GM12878 (cell line): ENCODE measurements at regions not wholly inside any gene's neighbourhood (a gene's known extent, or its start where the extent isn't known, plus 50 kb on each side); places are given as distances from the start of the nearest gene placed in this dataset.

ENCODE experiments used
- ATAC-seq: fragments of 200-7000 bp; cut with Tn5 transposase; 3 replicates; pipeline ENCODE4 v1.9.1; 2020; ENCODE audit warnings: mild to moderate bottlenecking, moderate library complexity
- BruUV-seq: library from RNA; stranded (reverse); fragments of 400-500 nt; replicated peaks from 2 replicates; lab custom pipeline; 2021; lab: Mats Ljungman, UMichigan
- CTCF ChIA-PET: fragments of 300-600 bp; sonication (Branson Sonifier 250); formaldehyde crosslinking; extraction: SDS; loops from one replicate; lab custom pipeline; 2021; ENCODE audit warnings: inconsistent platforms; lab: Yijun Ruan, JAX
- POLR2A ChIA-PET: fragments of 350-600 bp; formaldehyde crosslinking; extraction: SDS; loops from one replicate; lab custom pipeline; 2021; ENCODE audit warnings: inconsistent platforms; lab: Charles Lee
- RAD21 ChIA-PET: fragments of 300-600 bp; sonication (Branson Sonifier 250); formaldehyde crosslinking; loops from one replicate; lab custom pipeline; 2023; ENCODE audit warnings: antibody characterized with exemption; ENCODE audit not compliant: unreplicated experiment; lab: Charles Lee
- SMC1A ChIA-PET: fragments of 300-600 bp; sonication (Branson Sonifier 250); formaldehyde crosslinking; loops from one replicate; lab custom pipeline; 2023; ENCODE audit not compliant: unreplicated experiment, uncharacterized antibody; lab: Charles Lee
- DNase-seq: peaks from one replicate; pipeline ENCODE4 v3.0.0-alpha.2; 2011; ENCODE audit warnings: low read depth, low spot score
- FAIRE-seq: peaks from 3 replicates; lab custom pipeline; 2011; peaks lifted over from hg19 to GRCh38; lab: Jason Lieb, UNC
- H2AFZ ChIP-seq: 2 replicates; pipeline ENCODE4 v1.6.0; 2011; ENCODE audit warnings: low read depth, low read length, control low read depth; ENCODE audit not compliant: control insufficient read depth
- H3K27ac ChIP-seq: 2 replicates; pipeline ENCODE4 v1.5.1; 2011; ENCODE audit warnings: control low read depth; ENCODE audit not compliant: control insufficient read depth, insufficient read depth
- H3K27me3 ChIP-seq, 2 experiments: replicated peaks in 1 of 2; 2 replicates each; pipeline versions ENCODE4 v1.6.0 to v1.6.1; 2011; ENCODE audit warnings: low read length in 1 of 2; ENCODE audit not compliant: control insufficient read depth in 2 of 2, insufficient read depth in 2 of 2
- H3K36me3 ChIP-seq, 2 experiments: 2 replicates each; pipeline ENCODE4 v1.5.1; 2011; ENCODE audit warnings: low read length in 1 of 2; ENCODE audit not compliant: control insufficient read depth in 2 of 2, insufficient read depth in 2 of 2
- H3K4me1 ChIP-seq: 2 replicates; pipeline ENCODE4 v1.6.1; 2011; ENCODE audit warnings: mild to moderate bottlenecking, low read length, moderate library complexity, mixed read lengths; ENCODE audit not compliant: control insufficient read depth, insufficient read depth
- H3K4me2 ChIP-seq: 2 replicates; pipeline ENCODE4 v1.6.0; 2011; ENCODE audit warnings: control low read depth; ENCODE audit not compliant: control insufficient read depth, insufficient read depth
- H3K4me3 ChIP-seq: fragments of 200-600 bp; sonication (generic); 2 replicates; pipeline ENCODE4 v1.5.1; 2016
- H3K79me2 ChIP-seq: 2 replicates; pipeline ENCODE4 v1.6.0; 2011; ENCODE audit warnings: low read length; ENCODE audit not compliant: control insufficient read depth, insufficient read depth
- H3K9ac ChIP-seq: 2 replicates; pipeline ENCODE4 v1.8.0; 2011; ENCODE audit warnings: low read length, control low read depth, mixed read lengths; ENCODE audit not compliant: control insufficient read depth, insufficient read depth
- H3K9me3 ChIP-seq: replicated peaks from 3 replicates; pipeline ENCODE4 v1.5.1; 2011; ENCODE audit warnings: mild to moderate bottlenecking, low read length; ENCODE audit not compliant: control insufficient read depth, insufficient read depth
- H4K20me1 ChIP-seq: 2 replicates; pipeline ENCODE4 v1.6.0; 2011; ENCODE audit not compliant: control insufficient read depth, insufficient read depth
- BCL11A ChIP-seq: IDR thresholded peaks from 2 replicates; pipeline ENCODE4 v1.6.1; 2011; ENCODE audit warnings: low read depth, low read length
- GATAD2B ChIP-seq: fragments of 450-650 bp; conservative IDR thresholded peaks from 2 replicates; pipeline ENCODE4 v1.6.1; 2017; ENCODE audit warnings: low read depth, mild to moderate bottlenecking, moderate library complexity
- MXI1 ChIP-seq: fragments of 150-350 bp; IDR thresholded peaks from 2 replicates; pipeline ENCODE4 v1.6.1; 2011; ENCODE audit warnings: low read depth, mild to moderate bottlenecking, inconsistent platforms, low read length, improper control_type of control experiment
- NFIC ChIP-seq: IDR thresholded peaks from 2 replicates; pipeline ENCODE4 v1.6.1; 2012; ENCODE audit warnings: low read depth, mild to moderate bottlenecking, inconsistent platforms, low read length, moderate library complexity
- NFXL1 ChIP-seq: fragments of 450-650 bp; IDR thresholded peaks from 2 replicates; pipeline ENCODE4 v1.6.1; 2017; ENCODE audit warnings: antibody characterized with exemption, mild to moderate bottlenecking, borderline replicate concordance
- NR2F1 ChIP-seq: fragments of 450-650 bp; conservative IDR thresholded peaks from 2 replicates; pipeline ENCODE4 v1.6.1; 2017; ENCODE audit warnings: mild to moderate bottlenecking
- PAX5 ChIP-seq: IDR thresholded peaks from 2 replicates; pipeline ENCODE4 v1.6.1; 2011; ENCODE audit warnings: low read depth, low read length, borderline replicate concordance
- RBBP5 ChIP-seq: fragments of 200-600 bp; sonication (generic); conservative IDR thresholded peaks from 2 replicates; pipeline ENCODE4 v1.6.1; 2016
- SREBF1 ChIP-seq: IDR thresholded peaks from 2 replicates; pipeline ENCODE4 v1.6.1; 2012; ENCODE audit warnings: mild to moderate bottlenecking, low read length
- TAF1 ChIP-seq: IDR thresholded peaks from 2 replicates; pipeline ENCODE4 v1.6.1; 2011; ENCODE audit warnings: mild to moderate bottlenecking, low read depth, low read length, borderline replicate concordance
- ZNF207 ChIP-seq: fragments of 450-650 bp; IDR thresholded peaks from 2 replicates; pipeline ENCODE4 v1.6.1; 2014; ENCODE audit warnings: antibody characterized with exemption, mild to moderate bottlenecking, borderline replicate concordance
- ZNF622 ChIP-seq: fragments of 450-650 bp; IDR thresholded peaks from 2 replicates; pipeline ENCODE4 v1.6.1; 2017; ENCODE audit warnings: mild to moderate bottlenecking, inconsistent platforms
- WGBS: methylation state at CpG from one replicate; pipeline ENCODE4 v1.1.6; 2016; ENCODE audit warnings: low lambda C conversion rate; ENCODE audit not compliant: insufficient replicate concordance, insufficient coverage; ENCODE audit errors: missing lambda C conversion rate; 5-methylcytosine and 5-hydroxymethylcytosine counted together
- in situ Hi-C: fragments of 300-500 bp; cut with MboI; formaldehyde crosslinking; loops from 9 replicates; pipeline ENCODE4 v1.14.3; 2018; ENCODE audit warnings: mixed read lengths
- intact Hi-C: fragments of 100-400 bp; cut with micrococcal nuclease; formaldehyde crosslinking; loops from one replicate; pipeline ENCODE4 v1.14.2; 2022; ENCODE audit not compliant: unreplicated experiment
- TF ChIP-seq, protein P1 (sequence below): fragments of 450-650 bp; IDR thresholded peaks from 2 replicates; pipeline ENCODE4 v1.6.1; 2018; ENCODE audit warnings: borderline replicate concordance, mild to moderate bottlenecking; ENCODE audit not compliant: partially characterized antibody
- TF ChIP-seq, protein P2 (sequence below): IDR thresholded peaks from 2 replicates; pipeline ENCODE4 v1.6.1; 2011; ENCODE audit warnings: borderline replicate concordance, low read depth, mild to moderate bottlenecking, moderate library complexity, mixed read lengths, low read length; ENCODE audit not compliant: insufficient read depth; ENCODE audit errors: extremely low read length
- TF ChIP-seq, protein P3 (sequence below): fragments of 450-650 bp; formaldehyde crosslinking; IDR thresholded peaks from 2 replicates; pipeline ENCODE4 v1.4.0; 2022; ENCODE audit warnings: mild to moderate bottlenecking, moderate library complexity
- TF ChIP-seq, protein P4 (sequence below): fragments of 450-650 bp; IDR thresholded peaks from 2 replicates; pipeline ENCODE4 v1.6.1; 2017; ENCODE audit warnings: borderline replicate concordance

DNA sequence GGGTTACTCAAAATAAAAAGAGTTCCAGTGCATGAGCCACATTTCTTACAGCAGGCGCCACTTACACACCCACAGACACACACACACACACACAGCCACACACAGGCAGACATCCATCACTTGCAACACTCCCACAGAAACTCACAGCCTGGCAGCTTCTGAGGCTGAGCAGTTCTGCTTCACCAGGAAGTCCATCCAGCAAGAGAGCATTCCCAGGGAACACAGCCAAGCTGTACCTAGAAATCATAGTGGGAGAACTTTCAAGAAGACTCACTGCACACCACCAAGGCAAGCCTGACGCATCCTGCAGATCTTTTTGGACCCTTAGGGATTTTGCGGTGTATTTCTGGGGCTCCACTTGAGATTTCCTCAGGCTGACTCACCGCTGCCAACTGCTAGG, 140.9 kb upstream of the WSB1 start:
- intact Hi-C loops: no loop called here
- no peak overlapping the region for H3K4me3 ChIP-seq
- H3K9ac ChIP-seq: no peak overlapping the region
- 65% methylated on average over 4 of the region's 4 CpGs for WGBS
- in situ Hi-C loops: no loop called here
- ChIA-PET RAD21 (no interaction called here), SMC1A (no interaction called here), CTCF (interaction anchor here (0.6 kb wide), 1 partner anchor 502 kb away, joined by 3 read pairs; no protein-coding TSS in a partner anchor), POLR2A (no interaction called here)
- no TSS peak for BruUV-seq
- H3K4me1 ChIP-seq: no peaks in the 10 kb centered on the region
- no peaks in the 10 kb centered on the region for H3K79me2 ChIP-seq
- H3K36me3 ChIP-seq: no peaks in the 10 kb centered on the region
- H2AFZ ChIP-seq: no peak overlapping the region
- no peak overlapping the region for H3K4me2 ChIP-seq
- ATAC-seq: no peak
- no peaks in the 10 kb centered on the region; the same call in 2 of the 3 replicates for H3K9me3 ChIP-seq
- no peaks in the 10 kb centered on the region for H4K20me1 ChIP-seq
- DNase-seq: no peak
- no peaks in the 10 kb centered on the region for H3K27me3 ChIP-seq
- FAIRE-seq: no peak
- no peak overlapping the region for H3K27ac ChIP-seq
- TF ChIP-seq GATAD2B (no peak), TAF1 (no peak), BCL11A (no peak), ZNF622 (no peak), RBBP5 (no peak), PAX5 (no peak), MXI1 (no peak), SREBF1 (no peak), ZNF207 (no peak), NFIC (no peak), NR2F1 (no peak), NFXL1 (no peak)
- TF ChIP-seq, protein P1, sequence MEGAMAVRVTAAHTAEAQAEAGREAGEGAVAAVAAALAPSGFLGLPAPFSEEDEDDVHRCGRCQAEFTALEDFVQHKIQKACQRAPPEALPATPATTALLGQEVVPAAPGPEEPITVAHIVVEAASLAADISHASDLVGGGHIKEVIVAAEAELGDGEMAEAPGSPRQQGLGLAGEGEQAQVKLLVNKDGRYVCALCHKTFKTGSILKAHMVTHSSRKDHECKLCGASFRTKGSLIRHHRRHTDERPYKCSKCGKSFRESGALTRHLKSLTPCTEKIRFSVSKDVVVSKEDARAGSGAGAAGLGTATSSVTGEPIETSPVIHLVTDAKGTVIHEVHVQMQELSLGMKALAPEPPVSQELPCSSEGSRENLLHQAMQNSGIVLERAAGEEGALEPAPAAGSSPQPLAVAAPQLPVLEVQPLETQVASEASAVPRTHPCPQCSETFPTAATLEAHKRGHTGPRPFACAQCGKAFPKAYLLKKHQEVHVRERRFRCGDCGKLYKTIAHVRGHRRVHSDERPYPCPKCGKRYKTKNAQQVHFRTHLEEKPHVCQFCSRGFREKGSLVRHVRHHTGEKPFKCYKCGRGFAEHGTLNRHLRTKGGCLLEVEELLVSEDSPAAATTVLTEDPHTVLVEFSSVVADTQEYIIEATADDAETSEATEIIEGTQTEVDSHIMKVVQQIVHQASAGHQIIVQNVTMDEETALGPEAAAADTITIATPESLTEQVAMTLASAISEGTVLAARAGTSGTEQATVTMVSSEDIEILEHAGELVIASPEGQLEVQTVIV: no peak
- TF ChIP-seq, protein P2, sequence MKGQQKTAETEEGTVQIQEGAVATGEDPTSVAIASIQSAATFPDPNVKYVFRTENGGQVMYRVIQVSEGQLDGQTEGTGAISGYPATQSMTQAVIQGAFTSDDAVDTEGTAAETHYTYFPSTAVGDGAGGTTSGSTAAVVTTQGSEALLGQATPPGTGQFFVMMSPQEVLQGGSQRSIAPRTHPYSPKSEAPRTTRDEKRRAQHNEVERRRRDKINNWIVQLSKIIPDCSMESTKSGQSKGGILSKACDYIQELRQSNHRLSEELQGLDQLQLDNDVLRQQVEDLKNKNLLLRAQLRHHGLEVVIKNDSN: no peak
- TF ChIP-seq, protein P3, sequence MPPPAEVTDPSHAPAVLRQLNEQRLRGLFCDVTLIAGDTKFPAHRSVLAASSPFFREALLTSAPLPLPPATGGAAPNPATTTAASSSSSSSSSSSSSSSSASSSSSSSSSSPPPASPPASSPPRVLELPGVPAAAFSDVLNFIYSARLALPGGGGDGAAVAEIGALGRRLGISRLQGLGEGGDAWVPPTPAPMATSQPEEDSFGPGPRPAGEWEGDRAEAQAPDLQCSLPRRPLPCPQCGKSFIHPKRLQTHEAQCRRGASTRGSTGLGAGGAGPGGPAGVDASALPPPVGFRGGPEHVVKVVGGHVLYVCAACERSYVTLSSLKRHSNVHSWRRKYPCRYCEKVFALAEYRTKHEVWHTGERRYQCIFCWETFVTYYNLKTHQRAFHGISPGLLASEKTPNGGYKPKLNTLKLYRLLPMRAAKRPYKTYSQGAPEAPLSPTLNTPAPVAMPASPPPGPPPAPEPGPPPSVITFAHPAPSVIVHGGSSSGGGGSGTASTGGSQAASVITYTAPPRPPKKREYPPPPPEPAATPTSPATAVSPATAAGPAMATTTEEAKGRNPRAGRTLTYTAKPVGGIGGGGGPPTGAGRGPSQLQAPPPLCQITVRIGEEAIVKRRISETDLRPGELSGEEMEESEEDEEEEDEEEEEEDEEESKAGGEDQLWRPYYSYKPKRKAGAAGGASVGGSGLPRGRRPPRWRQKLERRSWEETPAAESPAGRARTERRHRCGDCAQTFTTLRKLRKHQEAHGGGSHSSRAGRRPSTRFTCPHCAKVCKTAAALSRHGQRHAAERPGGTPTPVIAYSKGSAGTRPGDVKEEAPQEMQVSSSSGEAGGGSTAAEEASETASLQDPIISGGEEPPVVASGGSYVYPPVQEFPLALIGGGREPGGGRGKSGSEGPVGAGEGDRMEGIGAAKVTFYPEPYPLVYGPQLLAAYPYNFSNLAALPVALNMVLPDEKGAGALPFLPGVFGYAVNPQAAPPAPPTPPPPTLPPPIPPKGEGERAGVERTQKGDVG (CRISPR knock-in tag): no peak
- TF ChIP-seq, protein P4, sequence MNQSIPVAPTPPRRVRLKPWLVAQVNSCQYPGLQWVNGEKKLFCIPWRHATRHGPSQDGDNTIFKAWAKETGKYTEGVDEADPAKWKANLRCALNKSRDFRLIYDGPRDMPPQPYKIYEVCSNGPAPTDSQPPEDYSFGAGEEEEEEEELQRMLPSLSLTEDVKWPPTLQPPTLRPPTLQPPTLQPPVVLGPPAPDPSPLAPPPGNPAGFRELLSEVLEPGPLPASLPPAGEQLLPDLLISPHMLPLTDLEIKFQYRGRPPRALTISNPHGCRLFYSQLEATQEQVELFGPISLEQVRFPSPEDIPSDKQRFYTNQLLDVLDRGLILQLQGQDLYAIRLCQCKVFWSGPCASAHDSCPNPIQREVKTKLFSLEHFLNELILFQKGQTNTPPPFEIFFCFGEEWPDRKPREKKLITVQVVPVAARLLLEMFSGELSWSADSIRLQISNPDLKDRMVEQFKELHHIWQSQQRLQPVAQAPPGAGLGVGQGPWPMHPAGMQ: no peak
